K562 (cell line): ENCODE measurements at regions not wholly inside any gene's neighbourhood (a gene's known extent, or its start where the extent isn't known, plus 50 kb on each side); places are given as distances from the start of the nearest gene placed in this dataset.

Source experiments
- ATAC-seq: fragments of 200-7000 bp; cut with Tn5 transposase; 3 replicates; pipeline ENCODE4 v1.9.1; 2020; ENCODE audit warnings: moderate library complexity
- BruUV-seq: library from RNA; stranded (reverse); fragments of 400-500 nt; replicated peaks from 2 replicates; lab custom pipeline; 2021; lab: Mats Ljungman, UMichigan
- CTCF ChIA-PET: fragments of 300-600 bp; formaldehyde crosslinking; extraction: SDS; loops from one replicate; lab custom pipeline; 2021; ENCODE audit warnings: low intra/inter-chr PET ratio; lab: Yijun Ruan, JAX
- POLR2A ChIA-PET: fragments of 300-600, 350-650 bp; sonication (Branson Sonifier 250); formaldehyde crosslinking; extraction: SDS; loops from one replicate; lab custom pipeline; 2021; ENCODE audit warnings: antibody characterized with exemption, inconsistent platforms; lab: Yijun Ruan, JAX
- DNase-seq, 4 experiments: peaks; one replicate each; pipeline versions ENCODE4 v3.0.0 to v3.0.0-alpha.2; 2011 to 2018; ENCODE audit warnings: low spot score in 3 of 4, mixed read lengths in 3 of 4; ENCODE audit errors: extremely low read depth in 1 of 4
- FAIRE-seq: peaks from 2 replicates; lab custom pipeline; 2011; peaks lifted over from hg19 to GRCh38; lab: Jason Lieb, UNC
- H2AFZ ChIP-seq: 2 replicates; pipeline ENCODE4 v1.6.0; 2011; ENCODE audit warnings: low read depth, low read length, control low read depth, inconsistent platforms
- H3K27ac ChIP-seq: fragments of 200-600 bp; 3 replicates; pipeline ENCODE4 v1.8.0; 2011; ENCODE audit warnings: low read depth, mild to moderate bottlenecking, control low read depth, inconsistent platforms, low read length, moderate library complexity, mixed read lengths; ENCODE audit errors: extremely low read depth
- H3K27me3 ChIP-seq, 2 experiments: fragments of 300-600 bp in 1 of 2; 2 replicates in 1 of 2; 3 replicates in 1 of 2; pipeline versions ENCODE4 v1.6.0 to v1.8.0; 2011; ENCODE audit warnings: inconsistent platforms in 2 of 2, low read length in 2 of 2, mild to moderate bottlenecking in 1 of 2, mixed read lengths in 1 of 2, moderate library complexity in 1 of 2; ENCODE audit not compliant: control insufficient read depth in 2 of 2, insufficient read depth in 2 of 2
- H3K36me3 ChIP-seq: fragments of 300-600 bp; 3 replicates; pipeline ENCODE4 v1.8.0; 2011; ENCODE audit warnings: mild to moderate bottlenecking, low read length, inconsistent platforms; ENCODE audit not compliant: control insufficient read depth, insufficient read depth
- H3K4me1 ChIP-seq, 2 experiments: fragments of 200-600 bp in 1 of 2; replicated peaks in 1 of 2; 2 replicates in 1 of 2; 3 replicates in 1 of 2; pipeline versions ENCODE4 v1.5.1 to v1.8.0; 2011; ENCODE audit warnings: inconsistent platforms in 2 of 2, low read length in 2 of 2, mild to moderate bottlenecking in 1 of 2, mixed read lengths in 1 of 2, moderate library complexity in 1 of 2; ENCODE audit not compliant: control insufficient read depth in 2 of 2, insufficient read depth in 2 of 2
- H3K4me2 ChIP-seq: 2 replicates; pipeline ENCODE4 v1.6.1; 2011; ENCODE audit warnings: low read length, control low read depth, inconsistent platforms, mixed read lengths; ENCODE audit not compliant: insufficient read depth
- H3K4me3 ChIP-seq: fragments of 200-600 bp; sonication (generic), shearing (Covaris generic); 2 replicates; pipeline ENCODE4 v1.5.1; 2016; ENCODE audit warnings: control low read depth, inconsistent platforms
- H3K79me2 ChIP-seq: fragments of 200-600 bp; 3 replicates; pipeline ENCODE4 v1.8.0; 2011; ENCODE audit warnings: low read length, inconsistent platforms; ENCODE audit not compliant: control insufficient read depth, insufficient read depth
- H3K9ac ChIP-seq, 2 experiments: 2 replicates each; pipeline versions ENCODE4 v1.6.0 to v1.6.1; 2011; ENCODE audit warnings: low read depth in 2 of 2, low read length in 2 of 2, control low read depth in 1 of 2, inconsistent platforms in 1 of 2, mild to moderate bottlenecking in 1 of 2, mixed read lengths in 1 of 2; ENCODE audit not compliant: insufficient read depth in 1 of 2
- H3K9me1 ChIP-seq: one replicate; pipeline ENCODE4 v1.6.0; 2011; ENCODE audit warnings: inconsistent platforms, mild to moderate bottlenecking, low read length, moderate library complexity; ENCODE audit not compliant: control insufficient read depth, insufficient read depth
- H3K9me3 ChIP-seq: replicated peaks from 2 replicates; pipeline ENCODE4 v1.5.1; 2011; ENCODE audit warnings: low read depth, low read length, inconsistent platforms; ENCODE audit not compliant: control insufficient read depth, insufficient read depth
- H4K20me1 ChIP-seq: replicated peaks from 2 replicates; pipeline ENCODE4 v1.6.1; 2011; ENCODE audit warnings: low read length, inconsistent platforms, mixed read lengths; ENCODE audit not compliant: control insufficient read depth, insufficient read depth
- CCNT2 ChIP-seq: IDR thresholded peaks from 2 replicates; pipeline ENCODE4 v1.6.1; 2011; ENCODE audit warnings: borderline replicate concordance, low read depth, mild to moderate bottlenecking, moderate library complexity, mixed read lengths, low read length; ENCODE audit not compliant: insufficient read length; ENCODE audit errors: extremely low read depth
- CEBPB ChIP-seq: fragments of 450-650 bp; IDR thresholded peaks from 2 replicates; pipeline ENCODE4 v1.6.1; 2016; ENCODE audit warnings: missing genetic modification characterization, missing compliant biosample characterization
- E2F4 ChIP-seq: sonication (generic); formaldehyde crosslinking; IDR thresholded peaks from 2 replicates; pipeline ENCODE4 v1.8.0; 2022; ENCODE audit warnings: mild to moderate bottlenecking, low read depth, missing genetic modification reagents
- NRF1 ChIP-seq, 2 experiments: fragments of 450-650 bp; IDR thresholded peaks in 1 of 2; conservative IDR thresholded peaks in 1 of 2; 2 replicates each; pipeline ENCODE4 v1.6.1; 2014; ENCODE audit warnings: mild to moderate bottlenecking in 2 of 2
- TFE3 ChIP-seq: fragments of 450-650 bp; formaldehyde crosslinking; IDR thresholded peaks from 2 replicates; pipeline ENCODE4 v1.4.0; 2020; ENCODE audit warnings: mild to moderate bottlenecking, mixed read lengths
- UBTF ChIP-seq, 2 experiments: IDR thresholded peaks; 2 replicates each; pipeline ENCODE4 v1.6.1; 2012; ENCODE audit warnings: improper control_type of control experiment in 2 of 2, low read depth in 2 of 2, low read length in 2 of 2, borderline replicate concordance in 1 of 2
- ZNF121 ChIP-seq: sonication (generic); formaldehyde crosslinking; conservative IDR thresholded peaks from 2 replicates; pipeline ENCODE4 v1.8.0; 2022; ENCODE audit warnings: missing genetic modification reagents
- WGBS: fragments of 100-300 bp; shearing (Covaris generic); methylation state at CpG from one replicate; pipeline ENCODE4 v1.1.6; 2016; ENCODE audit warnings: low coverage, mixed read lengths; ENCODE audit not compliant: insufficient coverage; ENCODE audit errors: missing lambda C conversion rate; 5-methylcytosine and 5-hydroxymethylcytosine counted together
- in situ Hi-C: fragments of 300-500 bp; cut with MboI; formaldehyde crosslinking; loops from 4 replicates; pipeline ENCODE4 v1.15.0; 2018; ENCODE audit warnings: inconsistent platforms, mixed read lengths
- intact Hi-C: fragments of 100-400 bp; cut with micrococcal nuclease; formaldehyde crosslinking; loops from 2 replicates; pipeline ENCODE4 v1.14.2; 2022

GRCh38 chr2:46831869-46832265 is 83.7 kb downstream of the MCFD2 start:
- H3K27me3 ChIP-seq = peaks cover 7 to 25% of the 10 kb centered on the region in 2 experiments; a peak in 4 of 5 replicates
- no peaks in the 10 kb centered on the region for H3K79me2 ChIP-seq
- no peak overlapping the region for H3K9ac ChIP-seq
- H3K4me1 ChIP-seq = no peaks in the 10 kb centered on the region
- CTCF ChIA-PET = no interaction called here
- no peak for DNase-seq
- WGBS = 5% methylated on average over 4 of the region's 4 CpGs
- no peak overlapping the region for H2AFZ ChIP-seq
- no peaks in the 10 kb centered on the region for H3K36me3 ChIP-seq
- ATAC-seq = no peak
- no peaks in the 10 kb centered on the region for H3K9me3 ChIP-seq
- no peak overlapping the region for H3K4me3 ChIP-seq
- POLR2A ChIA-PET = interaction anchor here (1.0 kb wide), 1 partner anchor 8 kb away, joined by 3 read pairs; no protein-coding TSS in a partner anchor
- H3K4me2 ChIP-seq = no peak overlapping the region
- TF ChIP-seq NRF1 (conservative IDR thresholded peaks at IDR 0.05 in 1 of 2, IDR thresholded peaks at IDR 0.05 in 1 of 2) (peak; percentile 16 to 28; a peak in 2 of 4 replicates), ZNF121 (CRISPR knock-in tag) (no peak)
- H4K20me1 ChIP-seq = no peaks in the 10 kb centered on the region; the same call in 1 of the 2 replicates
- H3K27ac ChIP-seq = no peak overlapping the region
- FAIRE-seq = no peak
- no peaks in the 10 kb centered on the region for H3K9me1 ChIP-seq
- intact Hi-C loops (no loop called here), in situ Hi-C loops (no loop called here)
- no TSS peak for BruUV-seq

GRCh38 chr2:46831051-46831868 is 84.3 kb downstream of the MCFD2 start:
- FAIRE-seq (no peak), ATAC-seq (no peak), DNase-seq (no peak)
- ChIA-PET POLR2A (interaction anchor here (1.6 to 1.7 kb wide), 2 partner anchors 9 to 22 kb away, joined by 4 to 6 read pairs; no protein-coding TSS in a partner anchor), CTCF (no interaction called here)
- WGBS = 7% methylated on average over 7 of the region's 7 CpGs
- H3K27me3 ChIP-seq = peaks cover 13 to 31% of the 10 kb centered on the region in 2 experiments; a peak in 4 of 5 replicates
- intact Hi-C loops (no loop called here), in situ Hi-C loops (no loop called here)
- BruUV-seq = no TSS peak
- no peak overlapping the region for H2AFZ ChIP-seq
- H3K36me3 ChIP-seq = no peaks in the 10 kb centered on the region
- H3K9ac ChIP-seq = no peak overlapping the region
- H3K27ac ChIP-seq = no peak overlapping the region
- no peaks in the 10 kb centered on the region for H3K4me1 ChIP-seq
- H3K4me3 ChIP-seq = no peak overlapping the region
- no peaks in the 10 kb centered on the region; the same call in 1 of the 2 replicates for H4K20me1 ChIP-seq
- H3K4me2 ChIP-seq = no peak overlapping the region
- no peak for TF ChIP-seq E2F4 (CRISPR knock-in tag)
- 0 out of 2 replicates have a peak, but pooled peaks have one; percentile 42 for TF ChIP-seq CEBPB (tag)
- TF ChIP-seq UBTF (IDR thresholded peaks at IDR 0.05; ENCODE audit: borderline replicate concordance in 1 of 2, low read depth in 2 of 2, low read length in 2 of 2) = no peak
- peak; percentile 34 for TF ChIP-seq TFE3 (CRISPR knock-in tag)
- TF ChIP-seq CCNT2 = no peak
- no peaks in the 10 kb centered on the region for H3K9me3 ChIP-seq
- H3K79me2 ChIP-seq = no peaks in the 10 kb centered on the region
- H3K9me1 ChIP-seq = no peaks in the 10 kb centered on the region
